ENCODE measurements at regions not wholly inside any gene's neighbourhood (a gene's known extent, or its start where the extent isn't known, plus 50 kb on each side); places are given as distances from the start of the nearest gene placed in this dataset.

DNA sequence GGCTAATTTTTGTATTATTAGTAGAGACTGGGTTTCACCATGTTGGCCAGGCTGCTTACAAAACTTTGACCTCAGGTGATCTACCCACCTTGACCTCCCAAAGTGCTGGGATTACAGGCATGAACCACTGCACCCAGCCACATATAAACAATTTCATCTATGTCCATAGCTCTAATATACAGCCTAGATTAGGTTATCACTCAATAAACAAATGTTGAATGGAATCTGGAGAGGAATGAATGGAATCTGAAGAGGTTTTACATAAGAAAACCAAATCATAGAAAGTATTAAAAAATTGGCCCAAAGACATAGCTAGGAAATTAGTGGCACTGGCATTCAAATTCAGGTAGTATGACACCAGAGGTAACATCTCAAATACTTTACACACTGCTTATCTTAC, 1401.4 kb upstream of the TENM4 start:
- H3K36me3 ChIP-seq (ENCODE audit: control insufficient read depth, insufficient read depth, low read length) = no peaks in the 10 kb centered on the region
- TF ChIP-seq, protein P1, sequence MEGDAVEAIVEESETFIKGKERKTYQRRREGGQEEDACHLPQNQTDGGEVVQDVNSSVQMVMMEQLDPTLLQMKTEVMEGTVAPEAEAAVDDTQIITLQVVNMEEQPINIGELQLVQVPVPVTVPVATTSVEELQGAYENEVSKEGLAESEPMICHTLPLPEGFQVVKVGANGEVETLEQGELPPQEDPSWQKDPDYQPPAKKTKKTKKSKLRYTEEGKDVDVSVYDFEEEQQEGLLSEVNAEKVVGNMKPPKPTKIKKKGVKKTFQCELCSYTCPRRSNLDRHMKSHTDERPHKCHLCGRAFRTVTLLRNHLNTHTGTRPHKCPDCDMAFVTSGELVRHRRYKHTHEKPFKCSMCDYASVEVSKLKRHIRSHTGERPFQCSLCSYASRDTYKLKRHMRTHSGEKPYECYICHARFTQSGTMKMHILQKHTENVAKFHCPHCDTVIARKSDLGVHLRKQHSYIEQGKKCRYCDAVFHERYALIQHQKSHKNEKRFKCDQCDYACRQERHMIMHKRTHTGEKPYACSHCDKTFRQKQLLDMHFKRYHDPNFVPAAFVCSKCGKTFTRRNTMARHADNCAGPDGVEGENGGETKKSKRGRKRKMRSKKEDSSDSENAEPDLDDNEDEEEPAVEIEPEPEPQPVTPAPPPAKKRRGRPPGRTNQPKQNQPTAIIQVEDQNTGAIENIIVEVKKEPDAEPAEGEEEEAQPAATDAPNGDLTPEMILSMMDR (IDR thresholded peaks at IDR 0.05; ENCODE audit: insufficient read depth, low read length, severe bottlenecking) = no peak
- FAIRE-seq = no peak
- DNase-seq (ENCODE audit: low read depth) = no peak
- H3K27me3 ChIP-seq (ENCODE audit: control insufficient read depth, insufficient read depth, low read length) = no peaks in the 10 kb centered on the region
- H3K4me3 ChIP-seq (ENCODE audit: low read depth, low read length) = no peak overlapping the region

DNA sequence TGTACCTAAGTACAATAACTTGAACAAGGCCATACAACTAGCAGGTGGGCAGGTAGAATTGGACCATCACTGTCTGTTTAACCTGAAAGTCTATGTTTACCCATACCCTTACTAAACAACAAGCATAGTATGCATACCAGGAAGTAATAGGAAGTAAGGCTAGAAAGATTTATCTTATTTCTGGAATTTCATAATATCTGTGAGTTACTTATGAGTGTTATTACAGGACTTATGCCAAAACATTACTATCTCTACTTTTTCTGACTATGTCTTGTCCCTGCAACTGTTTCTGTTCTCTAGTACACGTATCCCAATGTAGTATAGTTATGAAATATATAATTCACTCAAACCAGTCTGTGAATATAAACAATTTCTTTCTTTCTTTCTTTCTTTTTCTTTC, 1400.8 kb upstream of the TENM4 start:
- DNase-seq (ENCODE audit: low read depth) (peak; percentile 62), FAIRE-seq (no peak)
- no peak overlapping the region for H3K4me3 ChIP-seq (ENCODE audit: low read depth, low read length)
- H3K36me3 ChIP-seq (ENCODE audit: control insufficient read depth, insufficient read depth, low read length) = no peaks in the 10 kb centered on the region
- TF ChIP-seq, protein P1 (IDR thresholded peaks at IDR 0.05; ENCODE audit: insufficient read depth, low read length, severe bottlenecking) = no peak
- no peaks in the 10 kb centered on the region for H3K27me3 ChIP-seq (ENCODE audit: control insufficient read depth, insufficient read depth, low read length)

GRCh38 chr11:80838153-80838552, 1397.3 kb upstream of the TENM4 start:
- FAIRE-seq (no peak), DNase-seq (ENCODE audit: low read depth) (no peak)
- TF ChIP-seq, protein P1 (IDR thresholded peaks at IDR 0.05; ENCODE audit: insufficient read depth, low read length, severe bottlenecking) = no peak
- no peak overlapping the region for H3K4me3 ChIP-seq (ENCODE audit: low read depth, low read length)
- H3K27me3 ChIP-seq (ENCODE audit: control insufficient read depth, insufficient read depth, low read length) = no peaks in the 10 kb centered on the region
- no peaks in the 10 kb centered on the region for H3K36me3 ChIP-seq (ENCODE audit: control insufficient read depth, insufficient read depth, low read length)

- no peaks in the 10 kb centered on the region for H3K36me3 ChIP-seq (ENCODE audit: control insufficient read depth, insufficient read depth, low read length)
- TF ChIP-seq, protein P1 (IDR thresholded peaks at IDR 0.05; ENCODE audit: insufficient read depth, low read length, severe bottlenecking) = no peak
- H3K27me3 ChIP-seq (ENCODE audit: control insufficient read depth, insufficient read depth, low read length) = no peaks in the 10 kb centered on the region
- DNase-seq (ENCODE audit: low read depth) (no peak), FAIRE-seq (no peak)
- no peak overlapping the region for H3K4me3 ChIP-seq (ENCODE audit: low read depth, low read length)
These were observed 1396.2 kb upstream of the TENM4 start for GRCh38 chr11:80837051-80837450.

GRCh38 chr11:80831374-80831773, 1390.5 kb upstream of the TENM4 start:
- no peaks in the 10 kb centered on the region for H3K27me3 ChIP-seq (ENCODE audit: control insufficient read depth, insufficient read depth, low read length)
- DNase-seq (ENCODE audit: low read depth) = peak; percentile 28
- FAIRE-seq = no peak
- no peaks in the 10 kb centered on the region for H3K36me3 ChIP-seq (ENCODE audit: control insufficient read depth, insufficient read depth, low read length)
- H3K4me3 ChIP-seq (ENCODE audit: low read depth, low read length) = no peak overlapping the region
- TF ChIP-seq, protein P1 (IDR thresholded peaks at IDR 0.05; ENCODE audit: insufficient read depth, low read length, severe bottlenecking) = no peak

- FAIRE-seq (no peak), DNase-seq (ENCODE audit: low read depth) (no peak)
- TF ChIP-seq, protein P1 (IDR thresholded peaks at IDR 0.05; ENCODE audit: insufficient read depth, low read length, severe bottlenecking) = no peak
- Histone ChIP-seq H3K4me3 (ENCODE audit: low read depth, low read length) (no peak overlapping the region), H3K36me3 (ENCODE audit: control insufficient read depth, insufficient read depth, low read length) (no peaks in the 10 kb centered on the region), H3K27me3 (ENCODE audit: control insufficient read depth, insufficient read depth, low read length) (no peaks in the 10 kb centered on the region)
These were observed 1387.0 kb upstream of the TENM4 start for GRCh38 chr11:80827781-80828180.
